Cardiac muscle cell (in vitro differentiated cells and primary cell): ENCODE measurements at regions not wholly inside any gene's neighbourhood (a gene's known extent, or its start where the extent isn't known, plus 50 kb on each side); places are given as distances from the start of the nearest gene placed in this dataset.
A peak's percentile ranks its signal among the peaks of the same experiment; 100 is the strongest.

Source experiments
- DNase-seq, 2 donors: peaks; one replicate each; pipeline versions ENCODE4 v3.0.0 to v3.0.0-alpha.2; 2010 to 2017; ENCODE audit warnings: low read depth in 1 of 2, low spot score in 1 of 2
- H3K27ac ChIP-seq: fragments of 200-600 bp; sonication (generic); 2 replicates; pipeline ENCODE4 v1.5.1; 2016
- H3K27me3 ChIP-seq: fragments of 200-600 bp; sonication (generic); 2 replicates; pipeline ENCODE4 v1.6.0; 2016; ENCODE audit warnings: control low read depth
- H3K36me3 ChIP-seq: fragments of 200-600 bp; sonication (generic); 2 replicates; pipeline ENCODE4 v1.5.1; 2016; ENCODE audit warnings: control low read depth
- H3K4me1 ChIP-seq: fragments of 200-600 bp; sonication (generic); 2 replicates; pipeline ENCODE4 v1.8.1; 2017; ENCODE audit warnings: low read depth, mild to moderate bottlenecking, mixed run types
- H3K4me3 ChIP-seq: fragments of 200-600 bp; sonication (generic); 2 replicates; pipeline ENCODE4 v1.5.1; 2016; ENCODE audit warnings: mild to moderate bottlenecking
- H3K9me3 ChIP-seq: fragments of 200-600 bp; sonication (generic); 2 replicates; pipeline ENCODE4 v1.5.1; 2017; ENCODE audit warnings: low read depth, mild to moderate bottlenecking, control low read depth
- TF ChIP-seq, protein P1 (sequence below): IDR thresholded peaks from 2 replicates; pipeline ENCODE4 v1.5.1; 2012; ENCODE audit warnings: low read depth, mild to moderate bottlenecking, low read length

DNA sequence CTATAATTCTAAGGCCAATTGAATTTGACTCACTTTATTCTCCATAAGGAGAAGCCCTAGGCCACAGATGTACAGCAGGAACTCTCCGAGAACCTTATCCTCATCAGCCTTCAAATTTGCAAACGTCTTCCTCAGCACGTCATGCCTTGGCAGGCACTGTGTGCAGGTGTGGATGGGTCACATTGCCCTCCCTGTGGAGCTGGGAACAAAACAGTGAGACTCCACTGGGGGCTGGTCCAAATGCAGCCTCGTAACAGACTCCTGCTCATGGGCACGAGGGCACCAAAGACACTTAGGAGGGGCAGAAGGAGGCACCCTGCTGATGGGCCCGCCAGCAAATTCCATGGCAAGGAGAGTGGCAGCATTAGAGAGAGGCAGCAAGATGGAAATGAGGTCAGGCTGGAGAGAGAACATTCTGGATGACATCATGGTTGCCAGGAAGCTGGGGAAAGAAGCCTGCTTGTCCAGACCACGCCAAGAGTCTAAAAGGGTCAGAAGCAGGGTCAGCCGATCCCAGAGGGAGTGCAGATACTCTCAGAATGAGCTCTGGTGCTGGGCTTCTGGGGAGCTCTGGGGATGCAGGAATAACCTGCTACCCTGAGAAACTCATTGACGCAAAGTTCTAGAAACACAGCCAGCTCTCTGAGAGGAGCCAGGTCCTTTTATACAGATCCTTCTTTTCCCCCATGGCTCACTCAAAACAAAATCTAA lies 242.2 kb downstream of the B3GLCT start:
- H3K9me3 ChIP-seq = no peaks in the 10 kb centered on the region
- peaks cover under 1% of the 10 kb centered on the region for H3K4me1 ChIP-seq
- H3K36me3 ChIP-seq = no peaks in the 10 kb centered on the region
- DNase-seq = peak in 1 of 2 donors; percentile 27
- TF ChIP-seq, protein P1, sequence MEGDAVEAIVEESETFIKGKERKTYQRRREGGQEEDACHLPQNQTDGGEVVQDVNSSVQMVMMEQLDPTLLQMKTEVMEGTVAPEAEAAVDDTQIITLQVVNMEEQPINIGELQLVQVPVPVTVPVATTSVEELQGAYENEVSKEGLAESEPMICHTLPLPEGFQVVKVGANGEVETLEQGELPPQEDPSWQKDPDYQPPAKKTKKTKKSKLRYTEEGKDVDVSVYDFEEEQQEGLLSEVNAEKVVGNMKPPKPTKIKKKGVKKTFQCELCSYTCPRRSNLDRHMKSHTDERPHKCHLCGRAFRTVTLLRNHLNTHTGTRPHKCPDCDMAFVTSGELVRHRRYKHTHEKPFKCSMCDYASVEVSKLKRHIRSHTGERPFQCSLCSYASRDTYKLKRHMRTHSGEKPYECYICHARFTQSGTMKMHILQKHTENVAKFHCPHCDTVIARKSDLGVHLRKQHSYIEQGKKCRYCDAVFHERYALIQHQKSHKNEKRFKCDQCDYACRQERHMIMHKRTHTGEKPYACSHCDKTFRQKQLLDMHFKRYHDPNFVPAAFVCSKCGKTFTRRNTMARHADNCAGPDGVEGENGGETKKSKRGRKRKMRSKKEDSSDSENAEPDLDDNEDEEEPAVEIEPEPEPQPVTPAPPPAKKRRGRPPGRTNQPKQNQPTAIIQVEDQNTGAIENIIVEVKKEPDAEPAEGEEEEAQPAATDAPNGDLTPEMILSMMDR = no peak
- H3K27me3 ChIP-seq = no peaks in the 10 kb centered on the region
- H3K4me3 ChIP-seq = no peak overlapping the region
- H3K27ac ChIP-seq = no peak overlapping the region

DNA sequence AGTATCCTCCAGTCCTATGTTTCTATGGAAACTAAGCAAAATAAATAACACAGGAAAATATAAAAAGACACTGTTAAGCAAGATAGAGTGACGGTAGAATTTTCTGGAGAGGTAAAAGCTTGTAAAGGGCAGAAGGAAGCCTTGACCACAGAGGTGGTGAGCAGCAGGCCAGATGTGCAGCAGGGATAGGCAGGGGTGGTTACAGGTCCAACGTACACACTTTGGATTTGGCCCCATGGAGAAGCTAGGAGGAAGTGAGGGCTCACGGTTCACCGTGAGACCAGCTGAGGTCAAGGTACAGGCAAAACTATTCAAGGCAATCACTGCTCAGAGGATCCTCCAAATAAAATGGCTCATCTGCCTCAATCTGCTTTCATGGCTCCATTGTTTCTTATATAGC lies 242.8 kb downstream of the B3GLCT start:
- H3K36me3 ChIP-seq = no peaks in the 10 kb centered on the region
- H3K4me3 ChIP-seq = no peak overlapping the region
- no peaks in the 10 kb centered on the region for H3K9me3 ChIP-seq
- no peaks in the 10 kb centered on the region for H3K27me3 ChIP-seq
- DNase-seq = no peak
- H3K27ac ChIP-seq = no peak overlapping the region
- H3K4me1 ChIP-seq = no peaks in the 10 kb centered on the region
- TF ChIP-seq, protein P1 = no peak

DNA sequence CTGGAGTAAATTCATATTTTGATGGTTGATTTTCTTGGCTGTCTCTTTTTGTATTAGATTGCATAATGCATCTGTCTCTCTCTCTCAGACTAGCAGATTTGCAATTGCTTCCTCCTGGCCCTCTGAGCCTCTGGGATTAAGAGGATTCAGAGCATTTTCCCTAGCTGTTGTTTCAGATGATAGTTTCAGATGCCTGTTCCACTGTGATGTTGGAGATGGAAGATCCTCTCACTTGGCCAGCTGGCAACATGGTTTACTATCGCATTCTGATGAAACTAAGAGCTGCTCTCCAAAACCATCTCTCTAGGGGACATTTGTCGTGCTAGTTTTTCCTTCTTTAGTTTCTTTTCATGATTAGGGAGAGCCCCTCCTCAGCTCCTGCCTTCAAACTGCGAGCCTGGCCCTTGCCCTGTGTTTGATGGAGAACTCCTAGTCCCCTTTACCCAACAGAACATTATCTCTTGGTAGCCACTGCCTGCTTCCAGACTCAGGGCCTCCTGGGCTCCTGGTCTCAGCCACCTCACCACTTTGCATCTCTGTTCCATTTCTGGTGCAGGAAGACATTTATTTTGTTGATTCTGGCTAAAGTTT lies 244.6 kb downstream of the B3GLCT start:
- H3K9me3 ChIP-seq = no peaks in the 10 kb centered on the region
- no peaks in the 10 kb centered on the region for H3K36me3 ChIP-seq
- no peaks in the 10 kb centered on the region for H3K4me1 ChIP-seq
- no peaks in the 10 kb centered on the region for H3K27me3 ChIP-seq
- DNase-seq = peak in 1 of 2 donors; percentile 34
- TF ChIP-seq, protein P1 = no peak
- no peak overlapping the region for H3K4me3 ChIP-seq
- H3K27ac ChIP-seq = no peak overlapping the region

- H3K9me3 ChIP-seq = no peaks in the 10 kb centered on the region
- H3K27ac ChIP-seq = no peak overlapping the region
- no peaks in the 10 kb centered on the region for H3K36me3 ChIP-seq
- no peak for DNase-seq
- no peaks in the 10 kb centered on the region for H3K4me1 ChIP-seq
- H3K27me3 ChIP-seq = no peaks in the 10 kb centered on the region
- TF ChIP-seq, protein P1 = no peak
- H3K4me3 ChIP-seq = no peak overlapping the region
Observed at GRCh38 chr13:31452525-31452924, 252.8 kb downstream of the B3GLCT start.

- no peak overlapping the region for H3K4me3 ChIP-seq
- no peaks in the 10 kb centered on the region for H3K36me3 ChIP-seq
- H3K27ac ChIP-seq = no peak overlapping the region
- TF ChIP-seq, protein P1 = no peak
- no peaks in the 10 kb centered on the region for H3K9me3 ChIP-seq
- no peaks in the 10 kb centered on the region for H3K27me3 ChIP-seq
- no peaks in the 10 kb centered on the region for H3K4me1 ChIP-seq
- DNase-seq = no peak
Observed at GRCh38 chr13:31455581-31455980, 255.8 kb downstream of the B3GLCT start.
